Mesothelial cell of epicardium (in vitro differentiated cells): ENCODE measurements at regions not wholly inside any gene's neighbourhood (a gene's known extent, or its start where the extent isn't known, plus 50 kb on each side); places are given as distances from the start of the nearest gene placed in this dataset.

ENCODE experiments used
- DNase-seq, 2 experiments: peaks; one replicate each; pipeline ENCODE4 v3.0.0; 2021; ENCODE audit warnings: low spot score in 2 of 2; ENCODE audit not compliant: unreplicated experiment in 2 of 2
- H3K27ac Mint-ChIP-seq: 2 replicates; pipeline ENCODE4 v1.8.0; 2021; ENCODE audit warnings: mixed read lengths
- H3K27me3 Mint-ChIP-seq: 2 replicates; pipeline ENCODE4 v1.8.0; 2021; ENCODE audit warnings: low read depth, mixed read lengths
- H3K36me3 Mint-ChIP-seq: 2 replicates; pipeline ENCODE4 v1.8.0; 2021; ENCODE audit warnings: mixed read lengths
- H3K4me1 Mint-ChIP-seq: 2 replicates; pipeline ENCODE4 v1.8.0; 2021; ENCODE audit warnings: mixed read lengths
- H3K4me3 Mint-ChIP-seq: 2 replicates; pipeline ENCODE4 v1.8.0; 2021; ENCODE audit warnings: mild to moderate bottlenecking, moderate library complexity, mixed read lengths
- H3K9me3 Mint-ChIP-seq: 2 replicates; pipeline ENCODE4 v1.8.0; 2021; ENCODE audit warnings: mixed read lengths
- CTCF ChIP-seq: fragments of 200-600 bp; sonication (generic); IDR thresholded peaks from one replicate; pipeline ENCODE4 v1.5.0; 2021; ENCODE audit warnings: antibody characterized with exemption; ENCODE audit not compliant: unreplicated experiment

GRCh38 chr21:15441060-15441493 is 288.7 kb upstream of the USP25 start:
- H3K4me3 Mint-ChIP-seq, result no peak overlapping the region
- no peak overlapping the region for H3K27ac Mint-ChIP-seq
- TF ChIP-seq CTCF, result no peak
- H3K4me1 Mint-ChIP-seq, result peaks cover 64% of the 10 kb centered on the region
- no peaks in the 10 kb centered on the region for H3K27me3 Mint-ChIP-seq
- H3K36me3 Mint-ChIP-seq, result no peaks in the 10 kb centered on the region
- no peaks in the 10 kb centered on the region for H3K9me3 Mint-ChIP-seq
- DNase-seq, result no peak

- Mint-ChIP-seq H3K27me3 (no peaks in the 10 kb centered on the region), H3K4me1 (peaks cover 57% of the 10 kb centered on the region), H3K27ac (peak overlapping the region; percentile 8), H3K9me3 (peaks cover 3% of the 10 kb centered on the region), H3K36me3 (no peaks in the 10 kb centered on the region), H3K4me3 (no peak overlapping the region)
- no peak for DNase-seq
- TF ChIP-seq CTCF, result no peak
Observed at GRCh38 chr21:15441992-15442391, 287.8 kb upstream of the USP25 start.

GRCh38 chr21:15442743-15443469 is 286.9 kb upstream of the USP25 start:
- Mint-ChIP-seq H3K4me3 (no peak overlapping the region), H3K36me3 (peaks cover 4% of the 10 kb centered on the region), H3K9me3 (peaks cover 8% of the 10 kb centered on the region), H3K27me3 (no peaks in the 10 kb centered on the region), H3K27ac (peak overlapping the region; percentile 53), H3K4me1 (peaks cover 51% of the 10 kb centered on the region)
- DNase-seq, result no peak
- no peak for TF ChIP-seq CTCF

GRCh38 chr21:15443740-15444117 is 286.1 kb upstream of the USP25 start:
- H3K4me1 Mint-ChIP-seq, result peaks cover 43% of the 10 kb centered on the region

GRCh38 chr21:15444118-15444960 is 285.4 kb upstream of the USP25 start:
- Mint-ChIP-seq H3K9me3 (peaks cover 20% of the 10 kb centered on the region), H3K27ac (peak overlapping the region; percentile 11), H3K27me3 (no peaks in the 10 kb centered on the region), H3K4me3 (no peak overlapping the region), H3K36me3 (peaks cover 6% of the 10 kb centered on the region), H3K4me1 (peaks cover 39% of the 10 kb centered on the region)
- no peak for DNase-seq
- no peak for TF ChIP-seq CTCF

More at GRCh38 chr21:15443740-15444117, 286.1 kb upstream of the USP25 start:
- H3K36me3 Mint-ChIP-seq, result peaks cover 6% of the 10 kb centered on the region
- peaks cover 14% of the 10 kb centered on the region for H3K9me3 Mint-ChIP-seq
- H3K27ac Mint-ChIP-seq, result peak overlapping the region; percentile 11
- H3K4me3 Mint-ChIP-seq, result no peak overlapping the region
- H3K27me3 Mint-ChIP-seq, result no peaks in the 10 kb centered on the region
- TF ChIP-seq CTCF, result no peak
- no peak for DNase-seq
